A549 (cell line): ENCODE measurements at regions not wholly inside any gene's neighbourhood (a gene's known extent, or its start where the extent isn't known, plus 50 kb on each side); places are given as distances from the start of the nearest gene placed in this dataset.
A peak's percentile ranks its signal among the peaks of the same experiment; 100 is the strongest.

Experiments
- ATAC-seq, 2 experiments: fragments of 200-7000 bp in 1 of 2; fragments of >200 bp in 1 of 2; cut with Nextera tagmentation in 1 of 2; cut with Tn5 transposase in 1 of 2; 3 replicates each; pipeline versions ENCODE4 v1.8.0 to v1.9.1; 2018 to 2020; ENCODE audit warnings: mild to moderate bottlenecking in 1 of 2, moderate library complexity in 1 of 2
- CTCF ChIA-PET: fragments of 300-600 bp; sonication (Branson Sonifier 250); formaldehyde crosslinking; extraction: SDS; loops from one replicate; lab custom pipeline; 2021; ENCODE audit warnings: antibody characterized with exemption, inconsistent platforms; lab: Yijun Ruan, JAX
- POLR2A ChIA-PET: fragments of 350-600 bp; formaldehyde crosslinking; extraction: SDS; loops from one replicate; lab custom pipeline; 2021; ENCODE audit warnings: antibody characterized with exemption, inconsistent platforms; lab: Yijun Ruan, JAX
- DNase-seq, 2 experiments: peaks; one replicate each; pipeline versions ENCODE4 v3.0.0 to v3.0.0-alpha.2; 2011 to 2016; ENCODE audit warnings: low read depth in 1 of 2, low spot score in 1 of 2
- FAIRE-seq: peaks from 2 replicates; lab custom pipeline; 2011; peaks lifted over from hg19 to GRCh38; lab: Jason Lieb, UNC
- H3K27ac ChIP-seq, 2 experiments: fragments of >200 bp; sonication (Bioruptor Twin); formaldehyde crosslinking; 3 replicates each; pipeline ENCODE4 v1.5.1; 2016 to 2017
- H3K4me1 ChIP-seq: fragments of >200 bp; sonication (Bioruptor Twin); formaldehyde crosslinking; 3 replicates; pipeline ENCODE4 v1.6.1; 2016
- H3K4me2 ChIP-seq: fragments of >200 bp; sonication (Bioruptor Twin); formaldehyde crosslinking; 3 replicates; pipeline ENCODE4 v1.6.1; 2016
- H3K4me3 ChIP-seq: fragments of >200 bp; sonication (Bioruptor Twin); formaldehyde crosslinking; 3 replicates; pipeline ENCODE4 v1.5.1; 2016
- H3K9me3 ChIP-seq: fragments of >200 bp; sonication (Bioruptor Twin); formaldehyde crosslinking; 3 replicates; pipeline ENCODE4 v1.6.1; 2016
- EHMT2 ChIP-seq: fragments of 200-600 bp; sonication (generic); IDR thresholded peaks from 2 replicates; pipeline ENCODE4 v1.6.1; 2016; ENCODE audit warnings: antibody characterized with exemption, low read depth, mild to moderate bottlenecking, moderate library complexity
- EP300 ChIP-seq, 2 experiments: fragments of >200 bp; sonication (Bioruptor Twin); formaldehyde crosslinking; IDR thresholded peaks; 2 replicates in 1 of 2; 3 replicates in 1 of 2; pipeline ENCODE4 v1.6.1; 2016 to 2017
- FOSL2 ChIP-seq, 2 experiments: fragments of 450-650 bp in 1 of 2; fragments of >200 bp in 1 of 2; sonication (Bioruptor Twin) in 1 of 2; formaldehyde crosslinking; IDR thresholded peaks; 2 replicates each; pipeline versions ENCODE4 v1.5.0 to v1.6.1; 2016 to 2020; ENCODE audit warnings: mild to moderate bottlenecking in 1 of 2, moderate library complexity in 1 of 2
- FOXS1 ChIP-seq: fragments of 250-450 bp; sonication (Bioruptor Pico); IDR thresholded peaks from 2 replicates; pipeline ENCODE4 v1.5.0; 2020; ENCODE audit warnings: mild to moderate bottlenecking, moderate library complexity
- HDAC2 ChIP-seq: fragments of 200-600 bp; sonication (generic); IDR thresholded peaks from 2 replicates; pipeline ENCODE4 v1.6.1; 2016
- HEYL ChIP-seq: fragments of 250-450 bp; sonication (Bioruptor Pico); IDR thresholded peaks from 2 replicates; pipeline ENCODE4 v1.8.0; 2021; ENCODE audit warnings: mild to moderate bottlenecking, moderate library complexity
- HOXB5 ChIP-seq: fragments of 250-450 bp; sonication (Bioruptor Pico); IDR thresholded peaks from 2 replicates; pipeline ENCODE4 v1.5.0; 2020; ENCODE audit warnings: mild to moderate bottlenecking, moderate library complexity
- MAZ ChIP-seq: fragments of 150-350 bp; IDR thresholded peaks from 2 replicates; pipeline ENCODE4 v1.6.1; 2014; ENCODE audit warnings: antibody characterized with exemption, low read depth, low read length, borderline replicate concordance
- PHF8 ChIP-seq: fragments of 200-600 bp; sonication (generic); IDR thresholded peaks from 2 replicates; pipeline ENCODE4 v1.6.1; 2016; ENCODE audit warnings: low read depth, mild to moderate bottlenecking, antibody characterized with exemption, moderate library complexity, borderline replicate concordance
- RAD21 ChIP-seq, 2 experiments: fragments of >200 bp in 1 of 2; sonication (Bioruptor Twin) in 1 of 2; formaldehyde crosslinking in 1 of 2; IDR thresholded peaks in 1 of 2; conservative IDR thresholded peaks in 1 of 2; 2 replicates in 1 of 2; 3 replicates in 1 of 2; pipeline ENCODE4 v1.6.1; 2012 to 2018; ENCODE audit warnings: inconsistent platforms in 1 of 2
- RARB ChIP-seq: fragments of 250-450 bp; sonication (Bioruptor Pico); IDR thresholded peaks from 2 replicates; pipeline ENCODE4 v1.8.0; 2021; ENCODE audit warnings: mild to moderate bottlenecking, moderate library complexity
- SMC3 ChIP-seq: fragments of >200 bp; sonication (Bioruptor Twin); formaldehyde crosslinking; IDR thresholded peaks from 3 replicates; pipeline ENCODE4 v1.6.1; 2018; ENCODE audit warnings: inconsistent platforms
- ZC3H11A ChIP-seq: fragments of 450-650 bp; IDR thresholded peaks from 2 replicates; pipeline ENCODE4 v1.6.1; 2014; ENCODE audit warnings: antibody characterized with exemption, mild to moderate bottlenecking
- ZFP36 ChIP-seq: fragments of 450-650 bp; IDR thresholded peaks from 2 replicates; pipeline ENCODE4 v1.6.1; 2014; ENCODE audit warnings: borderline replicate concordance; ENCODE audit not compliant: partially characterized antibody
- WGBS: methylation state at CpG from one replicate; pipeline ENCODE4 v1.1.6; 2017; ENCODE audit errors: missing lambda C conversion rate; 5-methylcytosine and 5-hydroxymethylcytosine counted together
- TF ChIP-seq, protein P1 (sequence below): IDR thresholded peaks from 2 replicates; pipeline ENCODE4 v1.6.1; 2012; ENCODE audit warnings: low read depth, borderline replicate concordance
- TF ChIP-seq, protein P2 (sequence below): fragments of >200 bp; sonication (Bioruptor Twin); formaldehyde crosslinking; IDR thresholded peaks from 2 replicates; pipeline ENCODE4 v1.6.1; 2016
- TF ChIP-seq, protein P3 (sequence below): fragments of 250-450 bp; sonication (Bioruptor Pico); IDR thresholded peaks from 2 replicates; pipeline ENCODE4 v1.5.0; 2020; ENCODE audit warnings: low read depth, mild to moderate bottlenecking, moderate library complexity
- TF ChIP-seq, protein P4 (sequence below): fragments of 200-600 bp; sonication (generic); IDR thresholded peaks from 2 replicates; pipeline ENCODE4 v1.6.1; 2016; ENCODE audit warnings: antibody characterized with exemption, mild to moderate bottlenecking, moderate library complexity
- TF ChIP-seq, protein P5 (sequence below): fragments of >200 bp; sonication (Bioruptor Twin); formaldehyde crosslinking; IDR thresholded peaks from 3 replicates; pipeline ENCODE4 v1.6.1; 2016
- TF ChIP-seq, protein P6 (sequence below): IDR thresholded peaks from 2 replicates; pipeline ENCODE4 v1.6.1; 2012

DNA sequence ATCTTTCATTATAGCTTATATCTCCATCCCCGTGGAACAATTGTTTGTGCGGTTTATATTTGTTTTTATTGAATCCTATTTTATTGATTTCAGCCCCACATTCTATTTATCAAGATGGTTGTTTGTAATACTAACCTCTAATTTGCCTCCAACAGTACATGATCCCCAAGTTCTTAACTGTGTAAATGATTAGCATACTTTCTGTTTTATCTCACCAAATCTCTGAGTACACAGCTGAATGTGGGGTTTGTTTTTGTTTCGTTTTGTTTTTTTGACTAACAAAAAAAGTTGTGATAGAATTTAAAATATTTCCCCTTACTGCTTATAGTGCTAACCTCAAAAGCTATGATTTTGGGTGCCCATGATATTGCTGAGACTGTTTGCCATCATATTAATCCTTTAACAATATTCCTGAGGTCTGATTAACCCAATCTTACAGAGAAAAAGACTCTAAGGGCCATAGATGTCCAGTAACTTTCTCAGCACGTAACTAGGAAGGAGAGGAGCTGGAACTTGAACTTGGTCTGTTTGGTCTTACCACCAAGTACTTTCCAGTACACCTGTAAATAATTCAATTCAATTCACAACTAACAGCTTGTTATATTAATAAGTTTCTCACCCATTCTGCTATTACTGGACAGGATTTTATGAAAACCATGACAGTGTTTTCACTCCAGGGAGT, 789.8 kb downstream of the TUSC7 start:
- TF ChIP-seq MAZ: no peak
- TF ChIP-seq, protein P1, sequence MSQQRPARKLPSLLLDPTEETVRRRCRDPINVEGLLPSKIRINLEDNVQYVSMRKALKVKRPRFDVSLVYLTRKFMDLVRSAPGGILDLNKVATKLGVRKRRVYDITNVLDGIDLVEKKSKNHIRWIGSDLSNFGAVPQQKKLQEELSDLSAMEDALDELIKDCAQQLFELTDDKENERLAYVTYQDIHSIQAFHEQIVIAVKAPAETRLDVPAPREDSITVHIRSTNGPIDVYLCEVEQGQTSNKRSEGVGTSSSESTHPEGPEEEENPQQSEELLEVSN: no peak
- TF ChIP-seq ZC3H11A: no peak
- TF ChIP-seq ZFP36: no peak
- TF ChIP-seq SMC3: no peak
- TF ChIP-seq, protein P2, sequence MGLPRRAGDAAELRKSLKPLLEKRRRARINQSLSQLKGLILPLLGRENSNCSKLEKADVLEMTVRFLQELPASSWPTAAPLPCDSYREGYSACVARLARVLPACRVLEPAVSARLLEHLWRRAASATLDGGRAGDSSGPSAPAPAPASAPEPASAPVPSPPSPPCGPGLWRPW: no peak
- no peak for TF ChIP-seq EP300 (IDR thresholded peaks at IDR 0.05)
- TF ChIP-seq PHF8: no peak
- no peak for TF ChIP-seq HDAC2
- no peak for TF ChIP-seq FOXS1 (CRISPR knock-in tag)
- TF ChIP-seq, protein P3, sequence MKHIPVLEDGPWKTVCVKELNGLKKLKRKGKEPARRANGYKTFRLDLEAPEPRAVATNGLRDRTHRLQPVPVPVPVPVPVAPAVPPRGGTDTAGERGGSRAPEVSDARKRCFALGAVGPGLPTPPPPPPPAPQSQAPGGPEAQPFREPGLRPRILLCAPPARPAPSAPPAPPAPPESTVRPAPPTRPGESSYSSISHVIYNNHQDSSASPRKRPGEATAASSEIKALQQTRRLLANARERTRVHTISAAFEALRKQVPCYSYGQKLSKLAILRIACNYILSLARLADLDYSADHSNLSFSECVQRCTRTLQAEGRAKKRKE: no peak
- TF ChIP-seq HOXB5: no peak
- TF ChIP-seq, protein P4, sequence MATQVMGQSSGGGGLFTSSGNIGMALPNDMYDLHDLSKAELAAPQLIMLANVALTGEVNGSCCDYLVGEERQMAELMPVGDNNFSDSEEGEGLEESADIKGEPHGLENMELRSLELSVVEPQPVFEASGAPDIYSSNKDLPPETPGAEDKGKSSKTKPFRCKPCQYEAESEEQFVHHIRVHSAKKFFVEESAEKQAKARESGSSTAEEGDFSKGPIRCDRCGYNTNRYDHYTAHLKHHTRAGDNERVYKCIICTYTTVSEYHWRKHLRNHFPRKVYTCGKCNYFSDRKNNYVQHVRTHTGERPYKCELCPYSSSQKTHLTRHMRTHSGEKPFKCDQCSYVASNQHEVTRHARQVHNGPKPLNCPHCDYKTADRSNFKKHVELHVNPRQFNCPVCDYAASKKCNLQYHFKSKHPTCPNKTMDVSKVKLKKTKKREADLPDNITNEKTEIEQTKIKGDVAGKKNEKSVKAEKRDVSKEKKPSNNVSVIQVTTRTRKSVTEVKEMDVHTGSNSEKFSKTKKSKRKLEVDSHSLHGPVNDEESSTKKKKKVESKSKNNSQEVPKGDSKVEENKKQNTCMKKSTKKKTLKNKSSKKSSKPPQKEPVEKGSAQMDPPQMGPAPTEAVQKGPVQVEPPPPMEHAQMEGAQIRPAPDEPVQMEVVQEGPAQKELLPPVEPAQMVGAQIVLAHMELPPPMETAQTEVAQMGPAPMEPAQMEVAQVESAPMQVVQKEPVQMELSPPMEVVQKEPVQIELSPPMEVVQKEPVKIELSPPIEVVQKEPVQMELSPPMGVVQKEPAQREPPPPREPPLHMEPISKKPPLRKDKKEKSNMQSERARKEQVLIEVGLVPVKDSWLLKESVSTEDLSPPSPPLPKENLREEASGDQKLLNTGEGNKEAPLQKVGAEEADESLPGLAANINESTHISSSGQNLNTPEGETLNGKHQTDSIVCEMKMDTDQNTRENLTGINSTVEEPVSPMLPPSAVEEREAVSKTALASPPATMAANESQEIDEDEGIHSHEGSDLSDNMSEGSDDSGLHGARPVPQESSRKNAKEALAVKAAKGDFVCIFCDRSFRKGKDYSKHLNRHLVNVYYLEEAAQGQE: no peak
- TF ChIP-seq, protein P5, sequence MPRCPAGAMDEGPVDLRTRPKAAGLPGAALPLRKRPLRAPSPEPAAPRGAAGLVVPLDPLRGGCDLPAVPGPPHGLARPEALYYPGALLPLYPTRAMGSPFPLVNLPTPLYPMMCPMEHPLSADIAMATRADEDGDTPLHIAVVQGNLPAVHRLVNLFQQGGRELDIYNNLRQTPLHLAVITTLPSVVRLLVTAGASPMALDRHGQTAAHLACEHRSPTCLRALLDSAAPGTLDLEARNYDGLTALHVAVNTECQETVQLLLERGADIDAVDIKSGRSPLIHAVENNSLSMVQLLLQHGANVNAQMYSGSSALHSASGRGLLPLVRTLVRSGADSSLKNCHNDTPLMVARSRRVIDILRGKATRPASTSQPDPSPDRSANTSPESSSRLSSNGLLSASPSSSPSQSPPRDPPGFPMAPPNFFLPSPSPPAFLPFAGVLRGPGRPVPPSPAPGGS: no peak
- TF ChIP-seq HEYL (CRISPR knock-in tag): no peak
- no peak for TF ChIP-seq EHMT2
- DNase-seq: no peak
- Histone ChIP-seq H3K4me2 (peak overlapping the region; percentile 2; the same call in 2 of the 3 replicates), H3K27ac (no peak overlapping the region), H3K4me1 (no peaks in the 10 kb centered on the region), H3K4me3 (no peak overlapping the region), H3K9me3 (no peaks in the 10 kb centered on the region)
- no peak for ATAC-seq
- WGBS: 48% methylated on average over 4 of the region's 4 CpGs
- POLR2A ChIA-PET: no interaction called here
- CTCF ChIA-PET: interaction anchor here (0.9 to 1.7 kb wide), 2 partner anchors 12 to 26 kb away, joined by 3 to 4 read pairs; no protein-coding TSS in a partner anchor
- FAIRE-seq: no peak

DNA sequence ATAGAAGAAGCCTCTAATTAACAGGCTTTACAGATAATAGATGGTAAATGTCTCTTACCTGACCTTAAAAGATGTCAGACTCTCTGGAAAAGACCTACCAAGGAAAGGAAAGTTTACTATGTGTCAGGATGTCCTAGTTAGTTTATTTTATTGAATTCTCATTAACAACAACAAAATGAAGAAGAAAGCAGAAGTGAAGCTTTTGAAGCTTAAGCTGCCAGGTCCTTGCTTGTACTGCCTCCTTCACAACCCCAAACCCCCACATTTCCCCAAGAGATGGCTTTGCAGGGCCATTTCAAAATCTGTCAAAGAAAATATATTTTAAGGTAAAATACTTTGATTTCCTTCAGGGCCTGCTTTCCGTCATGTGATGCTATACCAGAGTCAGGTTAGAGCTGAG, 798.4 kb downstream of the TUSC7 start:
- POLR2A ChIA-PET: no interaction called here

More for the DNA sequence above, 798.4 kb downstream of the TUSC7 start:
- TF ChIP-seq RAD21 (conservative IDR thresholded peaks at IDR 0.05 in 1 of 2, IDR thresholded peaks at IDR 0.05 in 1 of 2) (no peak), FOSL2 (IDR thresholded peaks at IDR 0.05) (no peak), FOSL2 (CRISPR knock-in tag; IDR thresholded peaks at IDR 0.05) (no peak), RARB (CRISPR knock-in tag) (no peak)
- TF ChIP-seq, protein P6, sequence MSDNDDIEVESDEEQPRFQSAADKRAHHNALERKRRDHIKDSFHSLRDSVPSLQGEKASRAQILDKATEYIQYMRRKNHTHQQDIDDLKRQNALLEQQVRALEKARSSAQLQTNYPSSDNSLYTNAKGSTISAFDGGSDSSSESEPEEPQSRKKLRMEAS: no peak
- DNase-seq (no peak), ATAC-seq (no peak), FAIRE-seq (no peak)
- no peak overlapping the region for H3K4me2 ChIP-seq
- no peak overlapping the region for H3K27ac ChIP-seq
- H3K4me1 ChIP-seq: no peaks in the 10 kb centered on the region
- CTCF ChIA-PET: interaction anchor here (1.5 kb wide), 1 partner anchor 10 kb away, joined by 5 read pairs; no protein-coding TSS in a partner anchor
- no peak overlapping the region for H3K4me3 ChIP-seq
- WGBS: 91% methylated on average over 1 of the region's 1 CpG
- H3K9me3 ChIP-seq: no peaks in the 10 kb centered on the region
